Kasumi-1 (cell line): ENCODE measurements at regions not wholly inside any gene's neighbourhood (a gene's known extent, or its start where the extent isn't known, plus 50 kb on each side); places are given as distances from the start of the nearest gene placed in this dataset.

Source experiments
- DNase-seq, 2 experiments: peaks; one replicate each; lab custom pipeline; 2025; lab: John Stamatoyannopoulos, UW

DNA sequence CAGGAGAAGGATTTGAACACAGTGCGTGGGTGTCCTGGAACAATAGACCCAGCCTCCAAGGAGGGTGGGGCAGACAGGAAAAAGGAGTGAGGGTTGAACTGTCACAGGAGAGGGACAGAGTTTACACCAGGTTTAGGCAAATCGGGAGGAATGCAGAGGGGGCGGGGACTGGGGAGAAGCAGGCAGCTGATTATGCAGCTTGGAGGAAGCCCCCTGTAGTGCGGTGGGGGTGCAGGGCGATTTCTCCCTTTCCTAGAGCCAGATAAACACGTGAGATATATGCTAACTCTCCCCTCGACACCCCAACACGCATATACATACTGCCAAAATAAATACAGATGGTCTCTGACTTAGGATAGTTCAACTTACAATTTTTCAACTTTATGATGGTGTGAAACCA is 108.6 kb upstream of the PRR20G start:
- no peak for DNase-seq

GRCh38 chr3:127395663-127396355 is 108.0 kb upstream of the PRR20G start:
- DNase-seq = no peak

DNA sequence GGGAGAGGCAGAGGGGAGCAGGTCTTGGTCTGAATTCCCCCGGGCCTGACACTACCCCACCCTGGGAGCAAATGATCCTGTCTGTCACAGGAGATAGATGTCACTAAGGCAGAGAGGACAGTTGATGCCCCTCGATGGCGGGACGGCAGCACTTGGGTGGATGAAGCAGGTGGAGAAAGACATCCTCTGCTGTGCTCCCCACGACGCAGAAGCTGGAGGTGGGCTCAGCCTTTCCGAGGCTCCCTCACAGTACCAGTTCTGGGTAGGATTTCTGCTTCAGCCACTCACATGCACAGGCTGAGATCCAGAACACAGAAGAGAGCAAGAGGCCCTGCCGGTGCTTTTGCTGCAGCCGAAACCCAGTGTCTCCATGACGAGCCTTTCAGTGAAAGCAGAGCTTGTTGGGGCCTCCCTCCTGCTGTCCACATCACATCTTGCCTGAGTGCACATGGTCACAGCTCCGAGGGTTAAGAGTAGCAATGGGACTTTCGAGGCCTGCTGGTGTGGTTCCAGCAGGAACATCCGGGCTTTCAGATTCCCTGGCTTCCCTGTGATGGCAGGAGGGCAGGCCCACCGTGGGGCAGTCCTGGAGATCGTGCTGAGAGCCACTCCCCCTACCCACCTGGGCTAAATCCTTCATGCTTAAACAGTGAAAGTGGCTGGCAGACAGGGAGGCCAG is 107.3 kb upstream of the PRR20G start:
- no peak for DNase-seq

GRCh38 chr3:127394031-127394430 is 106.2 kb upstream of the PRR20G start:
- no peak for DNase-seq

GRCh38 chr3:127393131-127393820 is 105.4 kb upstream of the PRR20G start:
- DNase-seq = no peak

GRCh38 chr3:127392156-127392490 is 104.3 kb upstream of the PRR20G start:
- DNase-seq = no peak

DNA sequence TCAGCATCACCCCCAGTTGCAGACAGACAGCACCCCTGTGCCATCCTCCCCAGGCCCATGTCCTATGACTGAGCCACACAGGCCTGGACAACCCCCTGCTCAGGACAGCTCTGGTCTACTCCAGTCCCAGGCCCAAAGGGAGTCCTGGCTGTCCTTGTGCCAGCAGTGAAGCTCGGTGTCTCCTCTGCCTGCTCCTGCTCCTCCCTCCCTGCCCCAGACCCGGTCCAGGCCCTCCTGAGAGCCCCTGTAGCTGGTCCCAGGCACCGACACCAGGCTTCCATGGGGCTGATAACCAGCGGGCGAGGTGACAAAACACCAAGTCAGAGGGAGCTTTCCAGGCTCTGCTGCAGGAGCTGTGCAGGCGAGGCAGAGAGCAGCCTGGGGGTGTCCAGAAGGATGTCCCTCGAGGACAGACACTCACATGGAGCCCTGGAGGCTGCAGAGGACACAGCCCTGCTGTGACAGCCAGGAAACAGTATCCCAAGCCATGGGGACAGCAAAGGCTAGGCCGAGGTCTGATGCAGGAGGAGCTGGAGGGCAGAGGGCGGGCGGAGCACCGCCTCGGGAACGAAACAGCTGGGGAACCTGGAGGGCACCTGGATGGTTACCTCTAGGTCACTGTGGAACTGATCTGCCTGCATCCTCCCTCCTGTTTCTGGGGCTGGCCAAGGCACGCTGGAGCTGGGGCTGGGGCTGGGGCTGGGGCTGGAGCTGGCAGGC is 103.8 kb upstream of the PRR20G start:
- no peak for DNase-seq

DNA sequence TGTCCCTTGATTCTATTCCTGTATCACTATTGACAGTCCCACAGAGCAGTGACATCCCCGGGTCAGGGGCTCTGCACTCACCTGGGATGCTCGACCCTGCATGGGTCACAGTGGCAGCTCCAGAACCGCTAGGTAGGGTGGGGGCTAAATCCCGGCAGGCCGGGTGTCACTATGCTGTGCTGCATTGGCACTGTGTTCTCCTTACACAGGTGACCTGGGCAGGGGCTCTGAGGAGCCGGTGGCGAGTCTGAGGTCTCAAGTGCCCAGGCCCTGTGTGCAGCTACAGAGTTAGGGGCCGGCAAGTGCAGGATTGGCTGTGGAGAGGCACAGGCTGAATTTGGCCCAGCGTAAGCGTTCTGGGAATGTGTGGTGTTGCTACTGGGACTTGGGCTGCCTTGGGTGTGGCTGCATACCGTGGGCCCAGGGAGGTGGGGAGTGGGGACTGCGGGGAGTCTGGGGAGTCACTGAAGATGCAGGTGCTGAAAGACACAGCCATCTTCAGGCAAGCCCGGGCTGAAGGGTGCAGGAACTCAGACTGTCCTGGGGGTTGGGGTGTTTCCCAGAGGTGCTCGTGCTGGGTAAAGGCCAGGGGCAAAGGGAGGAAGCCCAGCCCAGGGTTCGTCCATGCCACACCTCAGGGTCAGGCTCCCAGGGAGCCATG is 102.6 kb upstream of the PRR20G start:
- DNase-seq = no peak

DNA sequence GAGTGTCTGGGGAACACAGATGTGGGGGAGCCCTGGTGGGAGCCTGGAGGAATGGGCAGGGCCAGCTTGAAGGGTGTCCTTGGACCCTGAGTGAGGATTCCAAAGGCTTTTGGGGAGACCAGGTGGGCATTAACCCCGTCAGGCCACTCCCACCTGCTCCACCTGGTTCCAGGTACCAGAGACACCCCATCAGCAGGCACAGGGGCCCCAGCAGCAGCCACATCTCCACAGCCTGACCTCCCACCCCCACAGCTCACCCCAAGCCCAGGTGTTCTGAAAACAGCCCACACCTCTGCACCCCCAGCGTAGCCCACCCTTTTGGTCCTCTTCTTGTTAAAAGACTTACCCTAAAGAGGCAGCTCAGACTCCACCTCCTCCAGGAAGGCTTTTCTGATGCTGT is 102.1 kb upstream of the PRR20G start:
- DNase-seq = no peak

GRCh38 chr3:127389420-127389819 is 101.6 kb upstream of the PRR20G start:
- DNase-seq = no peak

DNA sequence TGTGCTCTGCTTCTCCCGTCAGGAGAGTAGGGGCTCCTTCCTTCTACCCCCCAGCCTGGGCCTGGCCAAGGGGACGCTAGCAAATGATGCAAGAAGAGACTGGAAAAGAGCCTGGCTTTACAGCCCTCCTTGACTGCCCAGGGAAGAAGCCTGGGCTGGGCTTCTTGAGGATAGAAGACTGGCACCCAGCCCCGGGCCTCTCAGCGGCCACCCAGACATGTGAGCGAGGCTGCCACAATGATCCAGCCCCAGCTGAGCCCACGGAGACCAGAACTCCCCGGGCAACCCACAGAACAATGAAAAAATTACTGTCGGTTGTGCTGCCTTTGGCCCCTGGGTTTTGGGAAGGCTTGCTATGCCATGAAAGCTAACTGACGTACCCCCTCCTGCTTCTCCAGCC is 100.6 kb upstream of the PRR20G start:
- DNase-seq = no peak

GRCh38 chr3:127387556-127388153 is 99.8 kb upstream of the PRR20G start:
- DNase-seq = no peak

DNA sequence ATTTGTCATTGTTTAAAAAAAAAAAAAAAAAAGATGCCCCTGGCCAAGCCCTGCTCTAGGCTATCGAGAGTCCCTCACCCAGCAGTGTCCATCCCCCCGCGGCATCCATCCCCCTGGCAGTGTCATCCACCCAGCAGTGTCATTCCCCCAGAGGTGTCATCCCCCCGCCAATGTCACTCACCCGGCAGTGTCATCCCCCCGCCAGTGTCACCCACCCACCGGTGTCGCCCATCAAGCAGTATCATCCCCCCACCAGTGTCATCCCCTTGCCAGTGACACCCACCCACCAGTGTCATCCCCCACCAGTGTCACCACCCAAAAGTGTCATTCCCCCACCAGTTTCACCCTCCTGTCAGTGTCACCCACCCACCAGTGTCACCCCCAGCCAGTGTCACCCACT is 99.3 kb upstream of the PRR20G start:
- no peak for DNase-seq

GRCh38 chr3:127386490-127386889 is 98.6 kb upstream of the PRR20G start:
- DNase-seq = no peak

GRCh38 chr3:127385540-127385870 is 97.7 kb upstream of the PRR20G start:
- no peak for DNase-seq

DNA sequence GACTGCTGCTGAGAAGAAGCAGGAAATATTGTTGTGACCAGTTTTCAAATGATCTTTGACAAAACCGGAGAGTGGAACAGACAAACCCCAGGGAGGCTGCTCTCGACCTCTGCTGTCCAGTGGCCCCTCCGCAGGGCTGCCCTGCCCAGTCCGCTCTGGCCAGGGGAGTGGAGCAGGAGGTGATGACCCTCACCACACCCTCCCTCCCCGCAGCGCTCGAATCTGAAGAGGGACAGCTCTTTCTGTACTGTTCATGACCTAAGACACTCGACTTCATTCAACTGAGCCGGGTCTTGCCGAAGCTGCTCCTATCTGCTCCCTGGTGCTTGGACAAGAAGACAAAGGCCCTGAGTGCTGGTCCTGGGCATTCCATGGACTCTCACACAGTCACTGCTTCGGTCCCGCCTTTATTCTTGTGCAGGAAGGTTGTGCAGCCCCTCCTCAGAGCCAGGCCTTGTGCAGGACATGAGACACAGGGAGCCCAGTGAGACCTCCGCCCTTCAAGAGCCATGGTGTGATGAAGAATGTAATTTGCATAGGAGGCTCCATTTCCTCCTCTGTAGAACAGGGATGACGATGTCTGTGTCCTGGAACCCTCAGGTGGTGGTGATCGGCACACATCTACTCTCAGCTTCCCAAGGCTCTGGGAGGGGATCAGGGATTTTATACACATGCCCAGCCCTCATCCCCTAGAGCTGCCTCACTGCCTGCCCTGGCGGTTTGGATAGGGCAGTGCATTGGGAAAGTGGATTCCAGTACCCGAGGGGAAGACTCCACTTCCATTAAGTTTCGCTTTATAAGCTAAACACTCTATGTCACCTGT is 97.1 kb upstream of the PRR20G start:
- DNase-seq = no peak

DNA sequence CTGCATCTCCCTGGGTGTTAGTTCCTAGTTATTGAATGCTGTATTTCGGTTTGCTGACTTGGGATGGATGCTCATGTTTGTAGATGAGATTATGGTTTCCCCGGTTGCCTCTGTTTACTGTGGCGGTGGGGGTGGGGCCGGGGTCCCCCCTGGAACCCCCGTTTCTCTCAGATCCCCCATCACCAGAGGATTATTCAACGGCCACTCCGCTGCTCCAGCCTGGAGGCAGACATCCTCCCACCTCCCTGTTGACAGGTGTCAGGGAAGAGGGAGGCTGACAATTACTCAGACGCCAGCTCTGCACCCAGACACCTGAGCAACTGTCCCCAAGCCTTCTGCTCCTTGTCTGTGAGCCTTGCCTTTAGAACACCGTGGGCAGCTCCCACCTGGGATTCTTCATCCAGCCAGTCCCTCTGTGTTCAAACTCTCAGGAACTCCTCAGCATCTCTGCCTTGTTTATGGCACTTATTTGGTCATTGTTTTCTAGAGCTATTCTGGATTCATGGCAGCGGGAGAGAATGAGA is 95.9 kb upstream of the PRR20G start:
- DNase-seq = no peak

- DNase-seq = no peak
These were observed 90.2 kb upstream of the PRR20G start for GRCh38 chr3:127377801-127378655.

DNA sequence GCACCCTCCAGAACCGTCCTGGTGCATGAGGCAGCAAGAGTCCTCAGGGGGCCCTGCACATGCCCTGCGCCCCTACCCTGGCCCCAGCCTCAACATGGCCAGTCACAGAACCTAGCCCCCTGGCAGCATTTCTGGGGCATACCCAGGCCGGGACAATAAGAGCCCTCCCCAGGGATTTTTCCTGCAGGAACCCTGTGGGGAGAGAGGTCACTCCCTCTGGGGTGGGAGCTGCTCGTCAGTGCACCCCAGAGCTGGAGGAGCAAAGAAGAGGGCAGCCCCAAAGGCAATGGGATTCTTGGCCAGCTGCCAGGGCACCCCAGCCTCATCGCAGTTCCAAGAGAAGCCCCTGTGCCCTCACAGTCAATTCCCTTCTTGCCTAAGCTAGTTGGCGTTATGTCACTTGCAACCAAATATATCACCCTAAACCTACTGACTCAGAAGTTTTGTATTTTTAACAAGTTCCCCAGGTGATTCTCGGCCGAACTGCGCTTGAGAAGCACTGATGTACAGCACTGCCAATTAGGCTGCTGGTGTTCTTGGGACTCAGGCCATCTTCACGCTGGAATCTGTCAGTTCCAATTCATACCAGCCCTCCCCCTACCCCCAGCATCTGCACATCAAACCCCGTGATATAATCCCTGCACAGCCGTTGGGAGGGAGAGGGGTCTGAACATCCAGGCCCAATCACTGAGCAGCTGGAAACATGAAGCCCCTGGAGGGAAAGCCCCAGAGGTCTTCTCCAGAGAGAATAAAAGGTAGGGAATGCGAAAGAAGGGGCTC is 87.5 kb upstream of the PRR20G start:
- DNase-seq = no peak
